IMR-90 (cell line): ENCODE measurements at regions not wholly inside any gene's neighbourhood (a gene's known extent, or its start where the extent isn't known, plus 50 kb on each side); places are given as distances from the start of the nearest gene placed in this dataset.

Experiments
- ATAC-seq: fragments of 200-7000 bp; cut with Tn5 transposase; 2 replicates; pipeline ENCODE4 v1.9.1; 2020; ENCODE audit warnings: low read depth, mild to moderate bottlenecking, moderate library complexity
- BruUV-seq: library from RNA; stranded (reverse); fragments of 400-500 nt; replicated peaks from 2 replicates; lab custom pipeline; 2021; lab: Mats Ljungman, UMichigan
- CTCF ChIA-PET: fragments of 300-600 bp; formaldehyde crosslinking; extraction: SDS; loops from one replicate; lab custom pipeline; 2021; ENCODE audit warnings: antibody characterized with exemption; lab: Yijun Ruan, JAX
- POLR2A ChIA-PET: fragments of 300-600 bp; sonication (Branson Sonifier 250); formaldehyde crosslinking; loops from one replicate; lab custom pipeline; 2022; ENCODE audit warnings: antibody characterized with exemption; ENCODE audit not compliant: unreplicated experiment; lab: Charles Lee
- DNase-seq: peaks from one replicate; pipeline ENCODE4 v3.0.0; 2013
- H2AFZ ChIP-seq: replicated peaks from 2 replicates; pipeline ENCODE3; 2013; ENCODE audit warnings: low read length, mild to moderate bottlenecking; ENCODE audit not compliant: poor library complexity
- H2AK5ac ChIP-seq: 2 replicates; pipeline ENCODE4 v1.6.1; 2013; ENCODE audit warnings: low read depth, low read length, inconsistent platforms
- H2AK9ac ChIP-seq: replicated peaks from 2 replicates; pipeline ENCODE3; 2013; ENCODE audit warnings: mild to moderate bottlenecking, low read depth, low read length, moderate library complexity; ENCODE audit not compliant: poor library complexity
- H2BK120ac ChIP-seq: 2 replicates; pipeline ENCODE4 v1.6.1; 2013; ENCODE audit warnings: low read depth, low read length, inconsistent platforms
- H2BK15ac ChIP-seq: 3 replicates; pipeline ENCODE4 v1.6.1; 2013; ENCODE audit warnings: low read depth, low read length, inconsistent platforms
- H2BK20ac ChIP-seq: 2 replicates; pipeline ENCODE4 v1.6.1; 2013; ENCODE audit warnings: low read depth, mild to moderate bottlenecking, inconsistent platforms, low read length, moderate library complexity
- H2BK5ac ChIP-seq: 2 replicates; pipeline ENCODE4 v1.6.1; 2013; ENCODE audit warnings: mild to moderate bottlenecking, low read depth, low read length, inconsistent platforms; ENCODE audit not compliant: poor library complexity, severe bottlenecking
- H3K14ac ChIP-seq: replicated peaks from 2 replicates; pipeline ENCODE4 v1.6.1; 2013; ENCODE audit warnings: low read depth, low read length, inconsistent platforms
- H3K18ac ChIP-seq: 2 replicates; pipeline ENCODE4 v1.6.1; 2013; ENCODE audit warnings: low read depth, low read length, control low read depth
- H3K23ac ChIP-seq: 2 replicates; pipeline ENCODE4 v1.6.1; 2013; ENCODE audit warnings: low read depth, low read length, inconsistent platforms
- H3K27ac ChIP-seq: 2 replicates; pipeline ENCODE4 v1.5.1; 2013; ENCODE audit warnings: mild to moderate bottlenecking, control low read depth, low read length; ENCODE audit not compliant: insufficient read depth
- H3K27me3 ChIP-seq: 2 replicates; pipeline ENCODE4 v1.6.1; 2013; ENCODE audit warnings: low read length; ENCODE audit not compliant: control insufficient read depth, insufficient read depth
- H3K36me3 ChIP-seq: 2 replicates; pipeline ENCODE4 v1.6.1; 2013; ENCODE audit warnings: low read length, mixed read lengths; ENCODE audit not compliant: control insufficient read depth, insufficient read depth
- H3K4ac ChIP-seq: 2 replicates; pipeline ENCODE4 v1.6.1; 2013; ENCODE audit warnings: low read depth, low read length, inconsistent platforms
- H3K4me1 ChIP-seq: 2 replicates; pipeline ENCODE4 v1.6.1; 2013; ENCODE audit warnings: low read length, mixed read lengths; ENCODE audit not compliant: control insufficient read depth, insufficient read depth
- H3K4me2 ChIP-seq: 2 replicates; pipeline ENCODE4 v1.6.1; 2013; ENCODE audit warnings: low read depth, mild to moderate bottlenecking, control low read depth, low read length, moderate library complexity
- H3K4me3 ChIP-seq: 2 replicates; pipeline ENCODE4 v1.5.1; 2013; ENCODE audit warnings: low read depth, mild to moderate bottlenecking, control low read depth, low read length, moderate library complexity; ENCODE audit not compliant: insufficient read depth
- H3K56ac ChIP-seq: 2 replicates; pipeline ENCODE4 v1.6.1; 2013; ENCODE audit warnings: low read length, inconsistent platforms; ENCODE audit not compliant: insufficient read depth; ENCODE audit errors: extremely low read depth
- H3K79me1 ChIP-seq, 2 experiments: 2 replicates each; pipeline ENCODE4 v1.6.1; 2013; ENCODE audit warnings: low read length in 2 of 2, inconsistent platforms in 1 of 2, low read depth in 1 of 2
- H3K9ac ChIP-seq: 2 replicates; pipeline ENCODE4 v1.6.1; 2013; ENCODE audit warnings: low read depth, low read length, control low read depth
- H3K9me1 ChIP-seq: 2 replicates; pipeline ENCODE4 v1.6.1; 2013; ENCODE audit warnings: low read length, inconsistent platforms; ENCODE audit not compliant: insufficient read depth
- H3K9me3 ChIP-seq: 2 replicates; pipeline ENCODE4 v1.6.1; 2013; ENCODE audit warnings: low read length; ENCODE audit not compliant: control insufficient read depth, insufficient read depth
- H4K20me1 ChIP-seq: 2 replicates; pipeline ENCODE4 v1.6.1; 2013; ENCODE audit warnings: low read length, inconsistent platforms; ENCODE audit not compliant: insufficient read depth
- H4K5ac ChIP-seq: 2 replicates; pipeline ENCODE4 v1.6.1; 2013; ENCODE audit warnings: mild to moderate bottlenecking, low read depth, low read length, control low read depth
- H4K8ac ChIP-seq, 2 experiments: 2 replicates each; pipeline ENCODE4 v1.6.1; 2013; ENCODE audit warnings: low read depth in 2 of 2, low read length in 2 of 2, control low read depth in 1 of 2, inconsistent platforms in 1 of 2
- H4K91ac ChIP-seq: 2 replicates; pipeline ENCODE4 v1.6.1; 2013; ENCODE audit warnings: low read depth, low read length, inconsistent platforms; ENCODE audit not compliant: insufficient read depth
- MAZ ChIP-seq: IDR thresholded peaks from 2 replicates; pipeline ENCODE4 v1.6.1; 2012; ENCODE audit warnings: low read depth, mild to moderate bottlenecking, low read length, improper control_type of control experiment, moderate library complexity, borderline replicate concordance
- NFE2L2 ChIP-seq: fragments of 150-350 bp; IDR thresholded peaks from 2 replicates; pipeline ENCODE4 v1.6.1; 2016; ENCODE audit warnings: low read depth, mild to moderate bottlenecking, low read length
- RFX5 ChIP-seq: IDR thresholded peaks from 2 replicates; pipeline ENCODE4 v1.8.0; 2012; ENCODE audit warnings: low read depth, mild to moderate bottlenecking, low read length, moderate library complexity
- SMC3 ChIP-seq: fragments of 150-350 bp; IDR thresholded peaks from 2 replicates; pipeline ENCODE4 v1.6.1; 2016; ENCODE audit warnings: low read depth, mild to moderate bottlenecking, antibody characterized with exemption, low read length, moderate library complexity
- WGBS, 2 experiments: methylation state at CpG; one replicate each; pipeline versions ENCODE4 v1.1.5 to v1.1.7; 2013; ENCODE audit warnings: missing lambda C conversion rate in 2 of 2; ENCODE audit not compliant: insufficient read length in 1 of 2; ENCODE audit errors: extremely low coverage in 2 of 2; 5-methylcytosine and 5-hydroxymethylcytosine counted together
- dilution Hi-C: fragments of 300-500 bp; cut with HindIII; formaldehyde crosslinking; loops from one replicate; pipeline ENCODE4 v1.14.3; 2018; ENCODE audit warnings: low sequenced_read_pairs; ENCODE audit not compliant: unreplicated experiment
- in situ Hi-C: fragments of 300-500 bp; cut with MboI; formaldehyde crosslinking; loops from 3 replicates; pipeline ENCODE4 v1.14.3; 2019; ENCODE audit warnings: low sequenced_read_pairs, inconsistent platforms, mixed read lengths
- intact Hi-C: fragments of 100-400 bp; cut with micrococcal nuclease; formaldehyde crosslinking; loops from 2 replicates; pipeline ENCODE4 v1.10.0; 2022
- TF ChIP-seq, protein P1 (sequence below): fragments of 150-350 bp; IDR thresholded peaks from 2 replicates; pipeline ENCODE4 v1.6.1; 2017; ENCODE audit warnings: mild to moderate bottlenecking, antibody characterized with exemption, low read length, low read depth

DNA sequence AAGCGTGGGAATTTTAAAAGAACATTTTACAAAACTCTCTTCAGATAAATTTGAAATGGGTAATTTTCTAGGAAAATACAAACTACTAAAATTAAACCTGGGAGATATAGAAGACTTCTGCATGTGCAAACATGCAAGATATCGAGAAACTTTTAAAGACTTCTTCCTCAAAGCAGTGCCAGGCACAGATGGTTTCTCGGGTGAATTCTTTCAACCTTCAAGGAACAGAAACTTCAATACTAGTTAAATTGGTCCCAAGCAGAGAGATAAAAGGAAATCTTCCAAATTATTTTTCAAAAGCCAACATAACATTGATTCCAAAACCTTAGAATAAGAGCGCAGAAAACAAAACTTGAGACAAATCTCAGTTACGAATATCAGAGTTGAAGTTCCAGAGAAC lies 732.7 kb downstream of the PDCD6IP start:
- Histone ChIP-seq H3K18ac (no peak overlapping the region), H3K4ac (no peak overlapping the region), H3K27ac (no peak overlapping the region), H3K4me1 (no peaks in the 10 kb centered on the region), H2AK9ac (no peak overlapping the region), H3K4me3 (no peak overlapping the region), H2BK5ac (no peak overlapping the region), H3K36me3 (no peaks in the 10 kb centered on the region), H4K8ac (no peak overlapping the region), H3K23ac (no peak overlapping the region), H4K20me1 (no peaks in the 10 kb centered on the region), H3K14ac (no peak overlapping the region), H3K9ac (no peak overlapping the region), H2BK120ac (no peak overlapping the region), H3K9me1 (no peaks in the 10 kb centered on the region), H2BK20ac (no peak overlapping the region), H2AFZ (no peak overlapping the region), H2BK15ac (no peak overlapping the region), H3K79me1 (no peaks in the 10 kb centered on the region), H4K5ac (no peak overlapping the region), H3K9me3 (peaks cover 5% of the 10 kb centered on the region), H4K91ac (no peak overlapping the region), H3K27me3 (no peaks in the 10 kb centered on the region), H3K4me2 (no peak overlapping the region), H2AK5ac (no peak overlapping the region), H3K56ac (no peak overlapping the region)
- ATAC-seq (no peak), DNase-seq (no peak)
- ChIA-PET CTCF (no interaction called here), POLR2A (no interaction called here)
- TF ChIP-seq, protein P1, sequence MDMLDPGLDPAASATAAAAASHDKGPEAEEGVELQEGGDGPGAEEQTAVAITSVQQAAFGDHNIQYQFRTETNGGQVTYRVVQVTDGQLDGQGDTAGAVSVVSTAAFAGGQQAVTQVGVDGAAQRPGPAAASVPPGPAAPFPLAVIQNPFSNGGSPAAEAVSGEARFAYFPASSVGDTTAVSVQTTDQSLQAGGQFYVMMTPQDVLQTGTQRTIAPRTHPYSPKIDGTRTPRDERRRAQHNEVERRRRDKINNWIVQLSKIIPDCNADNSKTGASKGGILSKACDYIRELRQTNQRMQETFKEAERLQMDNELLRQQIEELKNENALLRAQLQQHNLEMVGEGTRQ, result no peak
- TF ChIP-seq SMC3 (no peak), RFX5 (no peak), MAZ (no peak), NFE2L2 (no peak)
- in situ Hi-C loops (no loop called here), dilution Hi-C loops (no loop called here), intact Hi-C loops (no loop called here)
- no TSS peak for BruUV-seq
- no CpG with 5 or more reads among the region's 5 CpGs for WGBS, 2 experiments
